ENCODE measurements at regions not wholly inside any gene's neighbourhood (a gene's known extent, or its start where the extent isn't known, plus 50 kb on each side); places are given as distances from the start of the nearest gene placed in this dataset.

DNA sequence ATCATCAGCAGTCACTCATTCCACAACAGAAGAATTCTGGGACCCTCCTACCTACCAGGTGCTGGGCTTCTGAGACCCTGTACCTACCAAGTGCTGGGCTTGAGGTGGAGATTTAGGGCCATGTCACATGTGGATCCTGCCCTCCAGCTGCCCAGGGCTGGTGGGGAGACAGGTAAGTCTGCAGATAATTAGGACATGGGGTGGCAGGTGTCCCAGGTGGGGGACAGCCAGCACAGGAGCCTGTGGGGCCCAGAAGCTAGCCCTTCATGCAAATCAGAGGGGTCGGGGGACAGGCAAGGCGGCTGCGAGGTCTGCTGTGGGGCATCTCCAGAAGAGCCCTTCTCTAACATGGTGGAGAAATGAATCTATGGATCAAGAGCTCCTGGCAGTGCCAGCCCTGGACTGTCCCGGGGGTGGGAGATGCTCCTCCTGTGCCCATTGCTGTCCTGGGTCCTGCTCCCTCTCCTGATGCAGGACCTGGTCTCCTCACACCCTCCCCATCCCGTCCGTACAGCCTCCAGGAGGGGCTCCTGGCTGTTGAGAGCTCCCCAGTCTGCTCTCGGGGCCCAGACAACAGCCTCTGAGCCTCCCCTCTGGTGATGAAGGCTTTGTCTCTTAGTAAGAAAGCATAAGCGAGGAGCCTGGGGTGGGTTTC, 106.3 kb upstream of the GLI2 start:
- Histone ChIP-seq H2AFZ (no peak overlapping the region), H3K79me2 (no peaks in the 10 kb centered on the region), H3K27ac (no peak overlapping the region), H3K4me2 (no peak overlapping the region), H3K27me3 (no peaks in the 10 kb centered on the region), H4K20me1 (ENCODE audit: insufficient read depth, poor library complexity, severe bottlenecking) (no peaks in the 10 kb centered on the region), H3K9me2 (replicated peaks; ENCODE audit: insufficient read depth) (no peaks in the 10 kb centered on the region), H3K36me3 (replicated peaks; ENCODE audit: insufficient read depth, low read depth) (no peaks in the 10 kb centered on the region), H3K4me3 (no peak overlapping the region), H3K4me1 (ENCODE audit: insufficient read depth) (peaks cover 39% of the 10 kb centered on the region), H3K9me3 (ENCODE audit: low read depth) (no peaks in the 10 kb centered on the region)
- 95% methylated on average over 8 of the region's 8 CpGs for WGBS (ENCODE audit: low lambda C conversion rate, missing lambda C conversion rate)
- no peak for DNase-seq (ENCODE audit: low spot score)
- TF ChIP-seq, protein P1, sequence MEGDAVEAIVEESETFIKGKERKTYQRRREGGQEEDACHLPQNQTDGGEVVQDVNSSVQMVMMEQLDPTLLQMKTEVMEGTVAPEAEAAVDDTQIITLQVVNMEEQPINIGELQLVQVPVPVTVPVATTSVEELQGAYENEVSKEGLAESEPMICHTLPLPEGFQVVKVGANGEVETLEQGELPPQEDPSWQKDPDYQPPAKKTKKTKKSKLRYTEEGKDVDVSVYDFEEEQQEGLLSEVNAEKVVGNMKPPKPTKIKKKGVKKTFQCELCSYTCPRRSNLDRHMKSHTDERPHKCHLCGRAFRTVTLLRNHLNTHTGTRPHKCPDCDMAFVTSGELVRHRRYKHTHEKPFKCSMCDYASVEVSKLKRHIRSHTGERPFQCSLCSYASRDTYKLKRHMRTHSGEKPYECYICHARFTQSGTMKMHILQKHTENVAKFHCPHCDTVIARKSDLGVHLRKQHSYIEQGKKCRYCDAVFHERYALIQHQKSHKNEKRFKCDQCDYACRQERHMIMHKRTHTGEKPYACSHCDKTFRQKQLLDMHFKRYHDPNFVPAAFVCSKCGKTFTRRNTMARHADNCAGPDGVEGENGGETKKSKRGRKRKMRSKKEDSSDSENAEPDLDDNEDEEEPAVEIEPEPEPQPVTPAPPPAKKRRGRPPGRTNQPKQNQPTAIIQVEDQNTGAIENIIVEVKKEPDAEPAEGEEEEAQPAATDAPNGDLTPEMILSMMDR (IDR thresholded peaks at IDR 0.05; ENCODE audit: poor library complexity), result no peak
- TF ChIP-seq EZH2phosphoT487 (IDR thresholded peaks at IDR 0.05; ENCODE audit: low read depth, severe bottlenecking, unreplicated experiment) (no peak), EZH2 (IDR thresholded peaks at IDR 0.05; ENCODE audit: borderline replicate concordance) (no peak)

DNA sequence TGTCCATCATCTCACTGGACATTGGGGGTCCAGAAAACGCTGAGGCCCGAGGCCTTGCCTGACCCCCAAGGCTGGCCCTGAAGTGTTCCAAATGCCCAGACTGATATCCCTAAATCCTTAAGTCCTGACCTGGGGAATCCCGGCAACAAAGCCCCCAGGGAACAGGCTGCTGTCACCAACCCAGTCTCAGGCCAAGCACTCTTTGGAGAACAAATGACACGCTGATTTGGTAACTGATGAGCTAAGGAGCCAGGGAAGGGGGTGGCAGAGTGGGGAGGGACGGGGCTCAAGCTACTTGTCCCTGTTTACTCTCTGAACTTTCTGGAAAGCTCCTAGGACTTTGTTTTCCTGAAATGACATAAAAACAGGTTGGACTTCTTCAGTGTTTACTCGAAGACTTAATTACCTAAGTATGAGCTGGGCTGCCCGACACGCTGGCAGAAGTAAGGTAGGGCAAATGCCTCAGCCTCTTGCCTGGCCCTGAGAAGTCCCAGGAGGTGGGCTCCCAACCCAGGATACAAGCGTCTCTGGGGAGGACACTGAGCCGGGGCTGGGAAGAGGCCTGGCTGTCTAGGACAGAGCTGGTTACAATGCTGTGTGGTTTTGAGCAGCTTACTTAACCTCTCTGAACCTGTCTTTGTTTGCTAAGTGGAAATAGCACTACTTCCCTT, 105.5 kb upstream of the GLI2 start:
- DNase-seq (ENCODE audit: low spot score), result no peak
- WGBS (ENCODE audit: low lambda C conversion rate, missing lambda C conversion rate), result 73% methylated on average over 10 of the region's 10 CpGs
- TF ChIP-seq EZH2phosphoT487 (IDR thresholded peaks at IDR 0.05; ENCODE audit: low read depth, severe bottlenecking, unreplicated experiment), result no peak
- TF ChIP-seq, protein P1 (IDR thresholded peaks at IDR 0.05; ENCODE audit: poor library complexity), result no peak
- TF ChIP-seq EZH2 (IDR thresholded peaks at IDR 0.05; ENCODE audit: borderline replicate concordance), result no peak
- Histone ChIP-seq H3K79me2 (no peaks in the 10 kb centered on the region), H3K4me1 (ENCODE audit: insufficient read depth) (peaks cover 40% of the 10 kb centered on the region), H3K27me3 (no peaks in the 10 kb centered on the region), H3K9me3 (ENCODE audit: low read depth) (no peaks in the 10 kb centered on the region), H3K36me3 (replicated peaks; ENCODE audit: insufficient read depth, low read depth) (no peaks in the 10 kb centered on the region), H3K9me2 (replicated peaks; ENCODE audit: insufficient read depth) (no peaks in the 10 kb centered on the region), H4K20me1 (ENCODE audit: insufficient read depth, poor library complexity, severe bottlenecking) (no peaks in the 10 kb centered on the region), H3K27ac (peak overlapping the region; percentile 33), H3K4me3 (no peak overlapping the region), H2AFZ (no peak overlapping the region), H3K4me2 (no peak overlapping the region)

DNA sequence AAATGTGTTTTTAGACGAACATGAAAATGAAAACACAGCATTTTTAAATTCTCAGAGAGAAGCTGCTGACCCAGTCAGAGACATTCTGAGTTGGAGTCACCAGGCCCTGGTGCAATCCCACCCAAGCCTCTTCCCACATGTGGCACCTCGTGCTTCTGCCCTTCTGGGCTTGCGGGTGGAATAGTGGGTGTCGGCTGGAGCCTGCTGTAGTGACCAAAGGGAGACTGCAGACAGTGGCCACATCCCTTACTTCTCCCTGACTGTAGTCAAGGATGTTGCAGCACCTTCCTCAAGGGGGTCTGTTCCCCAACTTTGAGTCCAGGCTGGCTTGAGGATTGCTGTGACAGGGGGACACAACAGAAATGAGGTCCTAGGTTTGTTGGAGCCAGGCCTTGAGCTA, 104.4 kb upstream of the GLI2 start:
- no peaks in the 10 kb centered on the region for H3K79me2 ChIP-seq
- DNase-seq (ENCODE audit: low spot score), result no peak
- no peaks in the 10 kb centered on the region for H3K9me2 ChIP-seq (replicated peaks; ENCODE audit: insufficient read depth)
- no peaks in the 10 kb centered on the region for H3K9me3 ChIP-seq (ENCODE audit: low read depth)
- no peak overlapping the region for H3K4me2 ChIP-seq
- no peak overlapping the region for H2AFZ ChIP-seq
- peaks cover 31% of the 10 kb centered on the region for H3K4me1 ChIP-seq (ENCODE audit: insufficient read depth)
- H3K36me3 ChIP-seq (replicated peaks; ENCODE audit: insufficient read depth, low read depth), result no peaks in the 10 kb centered on the region
- H3K4me3 ChIP-seq, result no peak overlapping the region
- no peaks in the 10 kb centered on the region for H4K20me1 ChIP-seq (ENCODE audit: insufficient read depth, poor library complexity, severe bottlenecking)
- H3K27me3 ChIP-seq, result no peaks in the 10 kb centered on the region
- TF ChIP-seq, protein P1 (IDR thresholded peaks at IDR 0.05; ENCODE audit: poor library complexity), result no peak
- TF ChIP-seq EZH2 (IDR thresholded peaks at IDR 0.05; ENCODE audit: borderline replicate concordance) (no peak), EZH2phosphoT487 (IDR thresholded peaks at IDR 0.05; ENCODE audit: low read depth, severe bottlenecking, unreplicated experiment) (no peak)
- H3K27ac ChIP-seq, result peak overlapping the region; percentile 33
- 84% methylated on average over 4 of the region's 4 CpGs for WGBS (ENCODE audit: low lambda C conversion rate, missing lambda C conversion rate)

All from hepatocyte (in vitro differentiated cells).